Vagina (tissue), 2 donors: ENCODE measurements at regions not wholly inside any gene's neighbourhood (a gene's known extent, or its start where the extent isn't known, plus 50 kb on each side); places are given as distances from the start of the nearest gene placed in this dataset.
"Not testable (repeated sequence)": the region's sequence is repeated elsewhere in the genome, so short reads cannot be mapped to it uniquely, and the experiment has no call there.

Experiments used
- DNase-seq, 2 donors: peaks; one replicate each; pipeline ENCODE4 v3.0.0-alpha.2; 2017; ENCODE audit errors: extremely low spot score in 2 of 2
- H3K27ac ChIP-seq: fragments of 200-600 bp; sonication (generic); one replicate; pipeline ENCODE4 v1.5.1; 2019
- H3K27me3 ChIP-seq: fragments of 200-600 bp; sonication (generic); one replicate; pipeline ENCODE4 v1.5.1; 2019
- H3K36me3 ChIP-seq, 2 donors: fragments of 200-600 bp; sonication (generic); one replicate each; pipeline ENCODE4 v1.5.1; 2017 to 2019
- H3K4me1 ChIP-seq: fragments of 200-600 bp; sonication (generic); one replicate; pipeline ENCODE4 v1.5.1; 2019
- H3K4me3 ChIP-seq, 2 donors: fragments of 200-600 bp; sonication (generic); 1 replicate in 1 of 2; 2 replicates in 1 of 2; pipeline ENCODE4 v1.5.1; 2016 to 2019
- H3K9me3 ChIP-seq: fragments of 200-600 bp; sonication (generic); one replicate; pipeline ENCODE4 v1.5.1; 2019
- POLR2A ChIP-seq, 2 donors: fragments of 450-650 bp; IDR thresholded peaks; one replicate each; pipeline ENCODE4 v1.6.1; 2017; ENCODE audit warnings: antibody characterized with exemption in 2 of 2, mild to moderate bottlenecking in 2 of 2, moderate library complexity in 2 of 2
- POLR2AphosphoS5 ChIP-seq, 2 donors: sonication (generic); formaldehyde crosslinking; IDR thresholded peaks; one replicate each; pipeline ENCODE4 v1.9.0; 2017; ENCODE audit warnings: antibody characterized with exemption in 2 of 2, mild to moderate bottlenecking in 2 of 2, low read depth in 1 of 2; ENCODE audit not compliant: insufficient read depth in 1 of 2
- intact Hi-C: fragments of 100-400 bp; cut with DNase I; formaldehyde crosslinking; loops from one replicate; pipeline ENCODE4 v1.15.1; 2023
- TF ChIP-seq, protein P1 (sequence below), 3 experiments: fragments of 450-650 bp in 2 of 3; fragments of 200-600 bp in 1 of 3; sonication (generic) in 1 of 3; IDR thresholded peaks; one replicate each; pipeline ENCODE4 v1.5.1; 2017 to 2019; ENCODE audit warnings: antibody characterized with exemption in 3 of 3, mild to moderate bottlenecking in 2 of 3, moderate library complexity in 2 of 3

DNA sequence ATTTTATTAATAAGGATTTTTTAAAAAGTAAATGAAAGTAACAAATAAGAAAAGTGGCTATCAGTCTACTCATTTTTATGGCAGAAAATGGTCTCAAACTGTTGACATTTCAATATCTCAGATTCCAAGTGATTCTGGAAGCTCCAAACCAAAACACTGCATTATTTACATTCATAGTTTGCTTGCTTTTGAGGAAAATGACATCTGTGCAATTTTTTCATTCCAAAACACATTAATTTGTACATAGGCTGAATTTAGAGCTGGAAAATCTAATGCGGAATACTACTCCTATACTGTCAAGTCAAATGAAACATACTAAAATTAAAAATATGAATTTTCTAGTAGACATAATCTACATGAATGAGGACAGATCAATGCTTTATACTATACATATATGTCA is 1047.6 kb downstream of the CDH9 start:
- no peak overlapping the region for H3K27ac ChIP-seq
- intact Hi-C loops = no loop called here
- H3K36me3 ChIP-seq = no peaks in the 10 kb centered on the region

GRCh38 chr5:25979086-25979485 is 1059.3 kb downstream of the CDH9 start:
- Histone ChIP-seq H3K4me1 (no peaks in the 10 kb centered on the region), H3K27ac (no peak overlapping the region), H3K9me3 (no peaks in the 10 kb centered on the region), H3K27me3 (no peaks in the 10 kb centered on the region), H3K36me3 (no peaks in the 10 kb centered on the region), H3K4me3 (no peak overlapping the region)
- intact Hi-C loops = no loop called here
- no peak for DNase-seq
- TF ChIP-seq POLR2AphosphoS5 (IDR thresholded peaks at IDR 0.05; ENCODE audit: insufficient read depth in 1 of 2, low read depth in 1 of 2) (no peak), POLR2A (IDR thresholded peaks at IDR 0.05) (no peak)
- TF ChIP-seq, protein P1, sequence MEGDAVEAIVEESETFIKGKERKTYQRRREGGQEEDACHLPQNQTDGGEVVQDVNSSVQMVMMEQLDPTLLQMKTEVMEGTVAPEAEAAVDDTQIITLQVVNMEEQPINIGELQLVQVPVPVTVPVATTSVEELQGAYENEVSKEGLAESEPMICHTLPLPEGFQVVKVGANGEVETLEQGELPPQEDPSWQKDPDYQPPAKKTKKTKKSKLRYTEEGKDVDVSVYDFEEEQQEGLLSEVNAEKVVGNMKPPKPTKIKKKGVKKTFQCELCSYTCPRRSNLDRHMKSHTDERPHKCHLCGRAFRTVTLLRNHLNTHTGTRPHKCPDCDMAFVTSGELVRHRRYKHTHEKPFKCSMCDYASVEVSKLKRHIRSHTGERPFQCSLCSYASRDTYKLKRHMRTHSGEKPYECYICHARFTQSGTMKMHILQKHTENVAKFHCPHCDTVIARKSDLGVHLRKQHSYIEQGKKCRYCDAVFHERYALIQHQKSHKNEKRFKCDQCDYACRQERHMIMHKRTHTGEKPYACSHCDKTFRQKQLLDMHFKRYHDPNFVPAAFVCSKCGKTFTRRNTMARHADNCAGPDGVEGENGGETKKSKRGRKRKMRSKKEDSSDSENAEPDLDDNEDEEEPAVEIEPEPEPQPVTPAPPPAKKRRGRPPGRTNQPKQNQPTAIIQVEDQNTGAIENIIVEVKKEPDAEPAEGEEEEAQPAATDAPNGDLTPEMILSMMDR (IDR thresholded peaks at IDR 0.05) = no peak

More for the DNA sequence above, 1047.6 kb downstream of the CDH9 start:
- DNase-seq = no peak
- H3K4me3 ChIP-seq = no peak overlapping the region
- TF ChIP-seq POLR2A (IDR thresholded peaks at IDR 0.05) = no peak
- TF ChIP-seq, protein P1 (IDR thresholded peaks at IDR 0.05) = no peak
- no peak for TF ChIP-seq POLR2AphosphoS5 (IDR thresholded peaks at IDR 0.05; ENCODE audit: insufficient read depth in 1 of 2, low read depth in 1 of 2)
- H3K9me3 ChIP-seq = no peaks in the 10 kb centered on the region
- H3K4me1 ChIP-seq = no peaks in the 10 kb centered on the region
- H3K27me3 ChIP-seq = no peaks in the 10 kb centered on the region

DNA sequence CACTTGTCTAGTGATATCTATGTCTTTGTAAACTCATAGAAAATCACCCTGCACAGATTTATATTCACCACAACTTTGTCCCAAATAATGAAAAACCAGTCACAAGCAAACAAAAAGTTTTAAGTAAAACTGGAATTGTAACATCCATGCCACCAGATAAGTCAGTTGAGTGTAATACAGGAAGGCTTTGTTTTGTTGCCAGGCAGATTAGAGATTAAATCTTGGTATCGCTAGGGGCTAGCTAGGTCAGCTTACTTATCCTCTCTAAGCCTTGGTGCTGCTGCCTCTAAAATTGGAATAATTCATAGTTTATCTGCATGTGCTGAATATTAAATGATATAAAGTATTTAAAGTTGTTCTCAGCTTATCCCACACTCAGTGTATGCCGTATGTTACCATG is 1062.5 kb downstream of the CDH9 start:
- Histone ChIP-seq H3K27me3 (no peaks in the 10 kb centered on the region), H3K27ac (no peak overlapping the region), H3K4me1 (no peaks in the 10 kb centered on the region), H3K9me3 (no peaks in the 10 kb centered on the region), H3K4me3 (no peak overlapping the region), H3K36me3 (no peaks in the 10 kb centered on the region)
- intact Hi-C loops = no loop called here
- TF ChIP-seq POLR2AphosphoS5 (IDR thresholded peaks at IDR 0.05; ENCODE audit: insufficient read depth in 1 of 2, low read depth in 1 of 2) (no peak), POLR2A (IDR thresholded peaks at IDR 0.05) (no peak)
- TF ChIP-seq, protein P1 (IDR thresholded peaks at IDR 0.05) = no peak
- DNase-seq = no peak

- TF ChIP-seq POLR2AphosphoS5 (IDR thresholded peaks at IDR 0.05; ENCODE audit: insufficient read depth in 1 of 2, low read depth in 1 of 2) (no peak), POLR2A (IDR thresholded peaks at IDR 0.05) (no peak)
- no peaks in the 10 kb centered on the region for H3K27me3 ChIP-seq
- no peak overlapping the region for H3K27ac ChIP-seq
- no peaks in the 10 kb centered on the region for H3K4me1 ChIP-seq
- no peaks in the 10 kb centered on the region for H3K9me3 ChIP-seq
- intact Hi-C loops = no loop called here
- DNase-seq = no peak
- H3K36me3 ChIP-seq = no peaks in the 10 kb centered on the region
- H3K4me3 ChIP-seq = no peak overlapping the region
Observed at GRCh38 chr5:25974451-25974850, 1063.9 kb downstream of the CDH9 start.

GRCh38 chr5:25970906-25971489 is 1067.4 kb downstream of the CDH9 start:
- intact Hi-C loops = no loop called here
- Histone ChIP-seq H3K9me3 (no peaks in the 10 kb centered on the region), H3K4me1 (no peaks in the 10 kb centered on the region), H3K27me3 (no peaks in the 10 kb centered on the region), H3K27ac (no peak overlapping the region), H3K36me3 (no peaks in the 10 kb centered on the region), H3K4me3 (no peak overlapping the region)
- TF ChIP-seq POLR2A (IDR thresholded peaks at IDR 0.05) (no peak), POLR2AphosphoS5 (IDR thresholded peaks at IDR 0.05; ENCODE audit: insufficient read depth in 1 of 2, low read depth in 1 of 2) (no peak)
- TF ChIP-seq, protein P1 (IDR thresholded peaks at IDR 0.05) = no peak
- no peak for DNase-seq

- H3K4me3 ChIP-seq, H3K27ac ChIP-seq, H3K4me1 ChIP-seq, intact Hi-C loops, H3K27me3 ChIP-seq, H3K9me3 ChIP-seq, DNase-seq, H3K36me3 ChIP-seq: not testable (repeated sequence)
Observed at GRCh38 chr5:25969042-25969441, 1069.3 kb downstream of the CDH9 start.
